Neural progenitor cell (in vitro differentiated cells): ENCODE measurements at regions not wholly inside any gene's neighbourhood (a gene's known extent, or its start where the extent isn't known, plus 50 kb on each side); places are given as distances from the start of the nearest gene placed in this dataset.

Experiments
- DNase-seq: peaks from one replicate; pipeline ENCODE4 v3.0.0-alpha.2; 2016; ENCODE audit warnings: low spot score
- H2AFZ ChIP-seq: fragments of 200-600 bp; sonication (generic); replicated peaks from 2 replicates; pipeline ENCODE4 v1.6.1; 2016; ENCODE audit warnings: antibody characterized with exemption
- H3F3A ChIP-seq: fragments of 200-600 bp; sonication (generic); 2 replicates; pipeline ENCODE4 v1.6.1; 2016; ENCODE audit warnings: antibody characterized with exemption, low read depth
- H3K27ac ChIP-seq: fragments of 200-600 bp; sonication (generic); 2 replicates; pipeline ENCODE4 v1.5.1; 2016; ENCODE audit warnings: mild to moderate bottlenecking
- H3K27me3 ChIP-seq: fragments of 200-600 bp; sonication (generic); 2 replicates; pipeline ENCODE4 v1.6.1; 2016; ENCODE audit warnings: mild to moderate bottlenecking, moderate library complexity
- H3K36me3 ChIP-seq: fragments of 200-600 bp; sonication (generic); 2 replicates; pipeline ENCODE4 v1.5.1; 2016
- H3K4me1 ChIP-seq: fragments of 200-600 bp; sonication (generic); 2 replicates; pipeline ENCODE4 v1.6.1; 2016; ENCODE audit warnings: mixed run types
- H3K4me2 ChIP-seq: fragments of 200-600 bp; sonication (generic); 2 replicates; pipeline ENCODE4 v1.6.1; 2016
- H3K4me3 ChIP-seq: fragments of 200-600 bp; sonication (generic); 2 replicates; pipeline ENCODE4 v1.5.1; 2016
- H3K79me2 ChIP-seq: fragments of 200-600 bp; sonication (generic); 2 replicates; pipeline ENCODE4 v1.6.1; 2016; ENCODE audit warnings: low read depth
- H3K9ac ChIP-seq: fragments of 200-600 bp; sonication (generic); 2 replicates; pipeline ENCODE4 v1.6.1; 2016
- H3K9me3 ChIP-seq: fragments of 200-600 bp; sonication (generic); 2 replicates; pipeline ENCODE4 v1.5.1; 2016; ENCODE audit warnings: low read depth
- H4K20me1 ChIP-seq: fragments of 200-600 bp; sonication (generic); 2 replicates; pipeline ENCODE4 v1.6.1; 2016; ENCODE audit warnings: low read depth
- H3K27ac Mint-ChIP-seq: 3 replicates; pipeline ENCODE4 v1.8.0; 2021; ENCODE audit warnings: mixed read lengths
- H3K27me3 Mint-ChIP-seq: 2 replicates; pipeline ENCODE4 v1.8.0; 2022; ENCODE audit warnings: low read depth, mild to moderate bottlenecking, inconsistent platforms, moderate library complexity, mixed read lengths; ENCODE audit not compliant: insufficient read depth
- H3K36me3 Mint-ChIP-seq: 3 replicates; pipeline ENCODE4 v1.8.0; 2021; ENCODE audit warnings: mixed read lengths
- H3K4me1 Mint-ChIP-seq: 3 replicates; pipeline ENCODE4 v1.8.0; 2021; ENCODE audit warnings: mixed read lengths
- H3K4me3 Mint-ChIP-seq: 3 replicates; pipeline ENCODE4 v1.8.0; 2021; ENCODE audit warnings: mild to moderate bottlenecking, moderate library complexity, mixed read lengths
- H3K9me3 Mint-ChIP-seq: 3 replicates; pipeline ENCODE4 v1.8.0; 2020; ENCODE audit warnings: mixed read lengths
- EZH2 ChIP-seq: fragments of 200-600 bp; sonication (generic); IDR thresholded peaks from 2 replicates; pipeline ENCODE4 v1.6.1; 2017; ENCODE audit warnings: antibody characterized with exemption, mild to moderate bottlenecking, moderate library complexity
- EZH2phosphoT487 ChIP-seq: fragments of 200-600 bp; sonication (generic); IDR thresholded peaks from 2 replicates; pipeline ENCODE4 v1.6.1; 2017; ENCODE audit warnings: antibody characterized with exemption
- TF ChIP-seq, protein P1 (sequence below): fragments of 200-600 bp; sonication (generic); IDR thresholded peaks from 2 replicates; pipeline ENCODE4 v1.5.1; 2017; ENCODE audit warnings: antibody characterized with exemption, mild to moderate bottlenecking

- Histone ChIP-seq H3K4me3 (no peak overlapping the region), H2AFZ (no peak overlapping the region), H3K9ac (no peak overlapping the region), H4K20me1 (no peaks in the 10 kb centered on the region), H3F3A (no peaks in the 10 kb centered on the region), H3K9me3 (no peaks in the 10 kb centered on the region), H3K4me2 (no peak overlapping the region), H3K36me3 (no peaks in the 10 kb centered on the region), H3K4me1 (peaks cover 17% of the 10 kb centered on the region), H3K79me2 (no peaks in the 10 kb centered on the region), H3K27me3 (no peaks in the 10 kb centered on the region), H3K27ac (no peak overlapping the region)
- Mint-ChIP-seq H3K9me3 (no peaks in the 10 kb centered on the region), H3K27ac (no peak overlapping the region), H3K4me1 (peaks cover 11% of the 10 kb centered on the region), H3K4me3 (no peak overlapping the region), H3K27me3 (peaks cover 4% of the 10 kb centered on the region), H3K36me3 (no peaks in the 10 kb centered on the region)
- TF ChIP-seq EZH2phosphoT487 (peak; percentile 100), EZH2 (no peak)
- TF ChIP-seq, protein P1, sequence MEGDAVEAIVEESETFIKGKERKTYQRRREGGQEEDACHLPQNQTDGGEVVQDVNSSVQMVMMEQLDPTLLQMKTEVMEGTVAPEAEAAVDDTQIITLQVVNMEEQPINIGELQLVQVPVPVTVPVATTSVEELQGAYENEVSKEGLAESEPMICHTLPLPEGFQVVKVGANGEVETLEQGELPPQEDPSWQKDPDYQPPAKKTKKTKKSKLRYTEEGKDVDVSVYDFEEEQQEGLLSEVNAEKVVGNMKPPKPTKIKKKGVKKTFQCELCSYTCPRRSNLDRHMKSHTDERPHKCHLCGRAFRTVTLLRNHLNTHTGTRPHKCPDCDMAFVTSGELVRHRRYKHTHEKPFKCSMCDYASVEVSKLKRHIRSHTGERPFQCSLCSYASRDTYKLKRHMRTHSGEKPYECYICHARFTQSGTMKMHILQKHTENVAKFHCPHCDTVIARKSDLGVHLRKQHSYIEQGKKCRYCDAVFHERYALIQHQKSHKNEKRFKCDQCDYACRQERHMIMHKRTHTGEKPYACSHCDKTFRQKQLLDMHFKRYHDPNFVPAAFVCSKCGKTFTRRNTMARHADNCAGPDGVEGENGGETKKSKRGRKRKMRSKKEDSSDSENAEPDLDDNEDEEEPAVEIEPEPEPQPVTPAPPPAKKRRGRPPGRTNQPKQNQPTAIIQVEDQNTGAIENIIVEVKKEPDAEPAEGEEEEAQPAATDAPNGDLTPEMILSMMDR, result no peak
- peak; percentile 69 for DNase-seq
Measured at GRCh38 chr3:187841560-187841959, 96.3 kb upstream of the BCL6 start.

GRCh38 chr3:187843654-187844053 lies 98.4 kb upstream of the BCL6 start:
- no peak overlapping the region for H2AFZ ChIP-seq
- Mint-ChIP-seq H3K9me3 (no peaks in the 10 kb centered on the region), H3K36me3 (no peaks in the 10 kb centered on the region), H3K27me3 (peaks cover 2% of the 10 kb centered on the region), H3K27ac (no peak overlapping the region), H3K4me3 (no peak overlapping the region), H3K4me1 (no peaks in the 10 kb centered on the region)
- DNase-seq, result no peak
- H3K27me3 ChIP-seq, result no peaks in the 10 kb centered on the region
- no peak overlapping the region for H3K4me3 ChIP-seq
- no peaks in the 10 kb centered on the region for H3K79me2 ChIP-seq
- no peaks in the 10 kb centered on the region for H3K36me3 ChIP-seq
- H3K9me3 ChIP-seq, result no peaks in the 10 kb centered on the region
- peaks cover 6% of the 10 kb centered on the region for H3K4me1 ChIP-seq
- H4K20me1 ChIP-seq, result no peaks in the 10 kb centered on the region
- H3K4me2 ChIP-seq, result no peak overlapping the region
- TF ChIP-seq, protein P1, result no peak
- TF ChIP-seq EZH2 (no peak), EZH2phosphoT487 (no peak)
- H3K9ac ChIP-seq, result no peak overlapping the region
- no peak overlapping the region for H3K27ac ChIP-seq
- no peaks in the 10 kb centered on the region for H3F3A ChIP-seq

DNA sequence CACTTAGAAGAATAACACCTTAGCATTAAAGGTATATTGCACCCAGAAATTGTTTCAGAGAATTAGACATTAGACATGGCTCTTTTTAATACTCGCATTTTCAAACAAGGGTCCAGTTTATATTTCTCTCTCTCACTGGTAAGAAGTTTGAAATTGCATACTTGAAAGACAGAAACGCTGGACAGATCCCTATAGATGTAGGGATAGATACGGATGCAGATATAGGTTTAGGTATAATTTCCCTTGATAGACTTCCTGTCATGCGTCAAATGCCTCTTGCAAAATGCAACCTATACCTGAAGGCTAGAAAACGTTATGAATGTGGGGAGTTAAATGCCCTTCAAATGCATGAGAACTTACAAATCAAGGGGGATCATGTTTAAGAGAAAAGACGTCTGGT lies 99.4 kb upstream of the BCL6 start:
- no peaks in the 10 kb centered on the region for H3K36me3 Mint-ChIP-seq
- Histone ChIP-seq H2AFZ (no peak overlapping the region), H3K4me1 (peaks cover 6% of the 10 kb centered on the region), H3K4me3 (no peak overlapping the region), H3F3A (no peaks in the 10 kb centered on the region), H3K79me2 (no peaks in the 10 kb centered on the region), H3K9ac (no peak overlapping the region), H3K9me3 (no peaks in the 10 kb centered on the region), H3K27me3 (no peaks in the 10 kb centered on the region), H4K20me1 (no peaks in the 10 kb centered on the region), H3K27ac (no peak overlapping the region), H3K36me3 (no peaks in the 10 kb centered on the region), H3K4me2 (no peak overlapping the region)
- H3K4me3 Mint-ChIP-seq, result no peak overlapping the region
- no peak overlapping the region for H3K27ac Mint-ChIP-seq
- TF ChIP-seq, protein P1, result no peak
- TF ChIP-seq EZH2 (no peak), EZH2phosphoT487 (no peak)
- H3K9me3 Mint-ChIP-seq, result no peaks in the 10 kb centered on the region
- no peaks in the 10 kb centered on the region for H3K4me1 Mint-ChIP-seq
- no peaks in the 10 kb centered on the region for H3K27me3 Mint-ChIP-seq
- no peak for DNase-seq
